Prostate gland (tissue), 2 donors: ENCODE measurements at regions not wholly inside any gene's neighbourhood (a gene's known extent, or its start where the extent isn't known, plus 50 kb on each side); places are given as distances from the start of the nearest gene placed in this dataset.

Source experiments
- DNase-seq: peaks from one replicate; pipeline ENCODE4 v3.0.0-alpha.2; 2019; ENCODE audit warnings: low spot score
- H3K27ac ChIP-seq, 2 donors: fragments of 200-600 bp; sonication (generic); 2 replicates each; pipeline ENCODE4 v1.5.1; 2017 to 2019
- H3K27me3 ChIP-seq: fragments of 200-600 bp; sonication (generic); replicated peaks from 2 replicates; pipeline ENCODE4 v1.5.1; 2019; ENCODE audit not compliant: insufficient read depth
- H3K36me3 ChIP-seq, 2 donors: fragments of 200-600 bp; sonication (generic); 1 replicate in 1 of 2; 2 replicates in 1 of 2; pipeline versions ENCODE4 v1.5.1 to v1.8.1; 2017 to 2019
- H3K4me1 ChIP-seq: fragments of 200-600 bp; sonication (generic); replicated peaks from 2 replicates; pipeline ENCODE4 v1.5.1; 2019
- H3K4me3 ChIP-seq, 2 donors: fragments of 200-600 bp; sonication (generic); 2 replicates each; pipeline ENCODE4 v1.5.1; 2017 to 2019
- H3K9me3 ChIP-seq: fragments of 200-600 bp; sonication (generic); 2 replicates; pipeline ENCODE4 v1.5.1; 2017
- CTCF ChIP-seq, 4 experiments: fragments of 200-600 bp in 2 of 4; fragments of 450-650 bp in 2 of 4; sonication (generic) in 2 of 4; IDR thresholded peaks; 1 replicate in 3 of 4; 2 replicates in 1 of 4; pipeline ENCODE4 v1.5.1; 2016 to 2019; ENCODE audit warnings: antibody characterized with exemption in 4 of 4, mild to moderate bottlenecking in 2 of 4, moderate library complexity in 2 of 4
- POLR2A ChIP-seq: fragments of 450-650 bp; IDR thresholded peaks from one replicate; pipeline ENCODE4 v1.6.1; 2016; ENCODE audit warnings: antibody characterized with exemption, mild to moderate bottlenecking
- POLR2AphosphoS5 ChIP-seq: sonication (generic); formaldehyde crosslinking; IDR thresholded peaks from one replicate; pipeline ENCODE4 v1.6.1; 2017; ENCODE audit warnings: antibody characterized with exemption
- WGBS: methylation state at CpG from one replicate; pipeline ENCODE4 v1.1.5; 2018; 5-methylcytosine and 5-hydroxymethylcytosine counted together
- intact Hi-C: fragments of 100-400 bp; cut with DNase I; formaldehyde crosslinking; loops from one replicate; pipeline ENCODE4 v1.14.2; 2022

- no peaks in the 10 kb centered on the region for H3K4me1 ChIP-seq
- DNase-seq: no peak
- WGBS: 89% methylated on average over 1 of the region's 1 CpG
- no peaks in the 10 kb centered on the region for H3K36me3 ChIP-seq
- TF ChIP-seq CTCF (IDR thresholded peaks at IDR 0.05): no peak
- no peak for TF ChIP-seq POLR2A
- TF ChIP-seq POLR2AphosphoS5: no peak
- H3K4me3 ChIP-seq: no peak overlapping the region
- intact Hi-C loops: no loop called here
- no peaks in the 10 kb centered on the region for H3K9me3 ChIP-seq
- no peak overlapping the region for H3K27ac ChIP-seq
- H3K27me3 ChIP-seq: no peaks in the 10 kb centered on the region
Observed at GRCh38 chr9:13721481-13722235, 442.2 kb upstream of the MPDZ start.

GRCh38 chr9:13719981-13720676 lies 440.6 kb upstream of the MPDZ start:
- no peak overlapping the region for H3K4me3 ChIP-seq
- TF ChIP-seq POLR2AphosphoS5 (no peak), POLR2A (no peak), CTCF (IDR thresholded peaks at IDR 0.05) (no peak)
- WGBS: 76% methylated on average over 6 of the region's 6 CpGs
- DNase-seq: no peak
- H3K9me3 ChIP-seq: no peaks in the 10 kb centered on the region
- H3K27me3 ChIP-seq: no peaks in the 10 kb centered on the region
- intact Hi-C loops: no loop called here
- H3K4me1 ChIP-seq: no peaks in the 10 kb centered on the region
- no peaks in the 10 kb centered on the region for H3K36me3 ChIP-seq
- H3K27ac ChIP-seq: no peak overlapping the region

GRCh38 chr9:13719446-13719845 lies 440.0 kb upstream of the MPDZ start:
- Histone ChIP-seq H3K4me3 (no peak overlapping the region), H3K36me3 (no peaks in the 10 kb centered on the region), H3K27me3 (no peaks in the 10 kb centered on the region), H3K27ac (no peak overlapping the region), H3K4me1 (no peaks in the 10 kb centered on the region), H3K9me3 (no peaks in the 10 kb centered on the region)
- WGBS: 100% methylated on average over 1 of the region's 1 CpG
- no peak for DNase-seq
- TF ChIP-seq POLR2A (no peak), POLR2AphosphoS5 (no peak), CTCF (IDR thresholded peaks at IDR 0.05) (no peak)
- intact Hi-C loops: no loop called here

- no peak for DNase-seq
- 76% methylated on average over 5 of the region's 5 CpGs for WGBS
- Histone ChIP-seq H3K27ac (no peak overlapping the region), H3K27me3 (no peaks in the 10 kb centered on the region), H3K9me3 (no peaks in the 10 kb centered on the region), H3K4me3 (no peak overlapping the region), H3K4me1 (no peaks in the 10 kb centered on the region), H3K36me3 (no peaks in the 10 kb centered on the region)
- no peak for TF ChIP-seq POLR2A
- TF ChIP-seq CTCF (IDR thresholded peaks at IDR 0.05): no peak
- no peak for TF ChIP-seq POLR2AphosphoS5
- intact Hi-C loops: no loop called here
Observed at GRCh38 chr9:13718539-13718938, 439.0 kb upstream of the MPDZ start.

- Histone ChIP-seq H3K27ac (no peak overlapping the region), H3K4me1 (no peaks in the 10 kb centered on the region), H3K4me3 (no peak overlapping the region), H3K27me3 (no peaks in the 10 kb centered on the region), H3K36me3 (no peaks in the 10 kb centered on the region), H3K9me3 (no peaks in the 10 kb centered on the region)
- TF ChIP-seq POLR2AphosphoS5: no peak
- no peak for TF ChIP-seq POLR2A
- no peak for TF ChIP-seq CTCF (IDR thresholded peaks at IDR 0.05)
- 54% methylated on average over 4 of the region's 4 CpGs for WGBS
- DNase-seq: no peak
- intact Hi-C loops: no loop called here
Observed at GRCh38 chr9:13718086-13718485, 438.6 kb upstream of the MPDZ start.
